ENCODE measurements at regions not wholly inside any gene's neighbourhood (a gene's known extent, or its start where the extent isn't known, plus 50 kb on each side); places are given as distances from the start of the nearest gene placed in this dataset.

DNA sequence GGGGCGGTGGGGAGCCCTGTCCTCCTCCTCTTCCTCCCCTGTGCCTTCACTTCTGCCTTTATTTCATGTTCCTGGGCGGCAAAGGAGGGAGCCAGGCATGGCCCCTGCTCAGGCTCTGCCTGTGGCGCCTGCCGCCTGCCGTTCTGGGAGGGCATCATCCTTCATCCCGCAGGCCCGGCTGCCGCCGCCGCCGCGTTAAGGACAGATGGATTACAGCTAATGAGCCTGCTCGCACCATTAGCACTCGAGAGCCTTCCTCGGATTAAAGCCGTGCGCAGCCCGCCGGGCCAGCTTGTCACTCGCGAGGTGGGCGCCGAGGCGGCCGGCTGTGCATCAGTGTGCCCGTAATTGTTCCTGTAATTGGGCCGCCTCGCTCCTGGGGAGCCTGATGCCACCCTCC, 127.7 kb upstream of the GSE1 start:
- DNase-seq (ENCODE audit: insufficient read length, low spot score) (no peak), FAIRE-seq (no peak)
- no peak for TF ChIP-seq POLR2A (IDR thresholded peaks at IDR 0.05; ENCODE audit: low read depth, low read length)
- no peak for TF ChIP-seq SPI1 (IDR thresholded peaks at IDR 0.05; ENCODE audit: low read depth, low read length)
- no peak for TF ChIP-seq PAX5 (IDR thresholded peaks at IDR 0.05; ENCODE audit: insufficient read depth, low read length, severe bottlenecking)
- TF ChIP-seq POLR2AphosphoS5 (IDR thresholded peaks at IDR 0.05; ENCODE audit: low read depth, low read length), result no peak
- TF ChIP-seq POU2F2 (IDR thresholded peaks at IDR 0.05; ENCODE audit: low read depth, low read length), result no peak
- no peak for TF ChIP-seq TAF1 (IDR thresholded peaks at IDR 0.05; ENCODE audit: low read depth, low read length)

DNA sequence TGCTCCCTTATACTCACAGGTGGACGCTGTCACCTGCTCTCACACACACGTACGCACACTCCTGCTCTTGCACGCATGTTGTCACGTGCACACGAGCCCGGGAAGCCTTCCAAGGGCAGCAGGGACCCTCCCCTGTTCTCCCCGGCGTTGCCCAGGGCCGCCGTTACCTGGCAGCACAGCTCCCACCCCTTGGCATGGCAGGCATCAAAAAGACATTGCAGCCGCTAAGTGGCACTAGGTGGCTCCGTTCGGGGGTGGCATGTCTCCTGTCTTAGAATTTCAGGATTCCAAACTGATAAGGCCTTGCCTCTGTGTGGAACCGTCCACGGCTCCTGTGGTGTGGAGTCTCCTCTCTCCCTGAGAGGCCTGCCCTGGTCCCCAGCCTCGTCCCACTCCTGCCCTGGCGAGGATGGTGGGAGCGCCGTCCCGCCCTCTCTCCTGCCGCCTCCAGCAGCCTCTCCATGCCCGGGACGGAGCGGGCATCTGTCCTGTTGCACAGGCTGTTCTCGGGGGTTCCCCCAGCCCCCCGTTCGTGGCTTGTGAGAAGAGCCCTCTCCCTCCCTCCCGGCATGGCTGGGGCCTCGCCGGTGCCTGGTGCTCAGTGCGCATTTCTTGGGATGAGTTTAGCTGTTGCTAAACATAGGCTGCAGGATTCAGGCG, 126.7 kb upstream of the GSE1 start:
- FAIRE-seq (no peak), DNase-seq (ENCODE audit: insufficient read length, low spot score) (no peak)

DNA sequence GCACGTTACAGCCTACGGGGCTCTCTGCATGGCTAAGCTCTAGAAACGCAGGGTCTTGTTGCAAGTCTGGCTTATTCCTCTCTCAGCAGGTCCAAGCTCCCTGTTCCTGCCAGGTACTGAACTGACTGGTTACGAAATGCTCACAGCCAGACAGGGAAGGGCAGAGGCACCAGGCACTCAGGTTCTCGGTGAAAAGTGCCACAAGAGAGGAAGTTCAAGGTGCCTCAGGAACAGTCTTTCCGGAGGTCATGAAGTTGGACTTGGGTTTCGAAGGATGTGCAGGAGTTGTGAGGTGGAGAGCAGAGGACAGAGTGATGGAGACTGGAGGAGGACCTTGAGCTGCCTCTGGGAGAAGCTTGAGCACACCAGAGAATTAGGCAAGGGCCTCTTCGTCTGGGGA, 124.7 kb upstream of the GSE1 start:
- DNase-seq (ENCODE audit: insufficient read length, low spot score) (no peak), FAIRE-seq (no peak)
- TF ChIP-seq SPI1 (IDR thresholded peaks at IDR 0.05; ENCODE audit: low read depth, low read length) (no peak), POLR2A (IDR thresholded peaks at IDR 0.05; ENCODE audit: low read depth, low read length) (no peak), POU2F2 (IDR thresholded peaks at IDR 0.05; ENCODE audit: low read depth, low read length) (no peak), PAX5 (IDR thresholded peaks at IDR 0.05; ENCODE audit: insufficient read depth, low read length, severe bottlenecking) (no peak), POLR2AphosphoS5 (IDR thresholded peaks at IDR 0.05; ENCODE audit: low read depth, low read length) (no peak), TAF1 (IDR thresholded peaks at IDR 0.05; ENCODE audit: low read depth, low read length) (no peak)

More for the DNA sequence above, 126.7 kb upstream of the GSE1 start:
- no peak for TF ChIP-seq POLR2A (IDR thresholded peaks at IDR 0.05; ENCODE audit: low read depth, low read length)
- no peak for TF ChIP-seq TAF1 (IDR thresholded peaks at IDR 0.05; ENCODE audit: low read depth, low read length)
- no peak for TF ChIP-seq SPI1 (IDR thresholded peaks at IDR 0.05; ENCODE audit: low read depth, low read length)
- TF ChIP-seq POU2F2 (IDR thresholded peaks at IDR 0.05; ENCODE audit: low read depth, low read length), result no peak
- no peak for TF ChIP-seq PAX5 (IDR thresholded peaks at IDR 0.05; ENCODE audit: insufficient read depth, low read length, severe bottlenecking)
- TF ChIP-seq POLR2AphosphoS5 (IDR thresholded peaks at IDR 0.05; ENCODE audit: low read depth, low read length), result no peak

DNA sequence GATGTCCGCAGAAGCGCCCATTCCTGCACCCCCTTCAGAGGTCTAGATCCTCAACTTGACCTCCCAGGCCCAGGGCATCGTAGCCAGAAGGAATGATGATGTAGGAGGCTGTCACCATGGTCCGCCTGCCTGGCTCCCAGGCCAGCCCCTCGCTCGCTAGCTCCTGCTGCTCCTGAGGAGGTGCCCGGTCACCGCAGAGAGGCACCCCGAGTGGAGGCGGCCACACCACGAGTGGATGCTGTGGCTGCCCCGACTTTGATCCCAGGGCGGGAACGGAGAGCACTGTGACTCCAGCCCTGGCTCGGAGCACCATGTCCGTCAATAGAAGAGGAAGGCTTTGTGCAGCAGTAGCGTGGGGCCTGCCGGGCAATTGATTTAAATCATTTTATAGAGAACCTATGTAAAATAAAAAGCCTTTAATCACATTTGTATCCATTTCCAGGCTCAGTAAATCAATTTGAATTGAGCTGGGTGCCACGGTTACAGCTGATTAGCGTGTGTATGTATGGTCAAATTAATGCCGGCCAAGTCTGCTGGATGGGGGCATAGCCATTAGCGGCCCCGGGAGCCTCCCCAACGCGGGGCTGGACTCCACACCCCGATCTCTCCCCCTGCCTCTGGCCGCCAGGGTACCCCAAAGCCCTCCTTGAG, 122.6 kb upstream of the GSE1 start:
- FAIRE-seq, result no peak
- TF ChIP-seq PAX5 (IDR thresholded peaks at IDR 0.05; ENCODE audit: insufficient read depth, low read length, severe bottlenecking) (no peak), TAF1 (IDR thresholded peaks at IDR 0.05; ENCODE audit: low read depth, low read length) (no peak), POLR2AphosphoS5 (IDR thresholded peaks at IDR 0.05; ENCODE audit: low read depth, low read length) (no peak), SPI1 (IDR thresholded peaks at IDR 0.05; ENCODE audit: low read depth, low read length) (no peak), POU2F2 (IDR thresholded peaks at IDR 0.05; ENCODE audit: low read depth, low read length) (no peak), POLR2A (IDR thresholded peaks at IDR 0.05; ENCODE audit: low read depth, low read length) (no peak)
- no peak for DNase-seq (ENCODE audit: insufficient read length, low spot score)

DNA sequence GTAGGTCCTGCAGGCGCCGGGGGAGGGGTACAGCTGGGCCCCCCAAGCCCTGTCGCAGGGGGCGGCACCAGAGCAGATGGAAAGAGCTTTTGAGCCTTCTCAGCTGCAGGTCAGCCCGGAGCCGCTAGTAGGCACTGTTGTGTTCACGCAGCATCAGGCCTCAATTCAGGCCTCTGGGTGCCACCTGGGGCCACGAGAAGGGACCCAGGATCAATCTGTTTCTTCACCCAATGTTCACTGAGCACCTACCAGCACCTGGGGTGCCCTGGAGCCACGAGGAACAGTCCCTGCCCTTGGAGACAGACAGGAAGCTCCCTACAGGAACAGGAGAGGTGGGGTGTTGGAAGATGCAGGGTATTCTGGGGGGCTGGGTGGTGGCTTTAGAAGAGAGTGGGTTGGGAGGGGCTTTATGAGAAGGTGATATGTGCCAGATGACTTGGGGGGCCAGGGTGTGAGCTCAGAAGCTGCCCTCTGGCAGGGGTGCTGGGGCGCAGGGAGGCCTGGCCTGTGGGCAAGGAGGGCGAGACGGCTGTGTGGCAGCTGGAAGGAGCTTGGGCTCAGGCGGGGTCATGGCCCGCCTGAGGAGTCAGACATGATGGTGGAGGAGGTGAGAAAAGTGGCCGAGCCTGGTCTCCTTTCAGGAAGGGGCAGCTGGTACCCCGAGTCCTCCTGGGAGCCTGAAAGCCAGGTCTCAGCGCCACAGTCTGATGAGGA, 121.9 kb upstream of the GSE1 start:
- FAIRE-seq (peak; percentile 60), DNase-seq (ENCODE audit: insufficient read length, low spot score) (peak; percentile 84)
- TF ChIP-seq PAX5 (IDR thresholded peaks at IDR 0.05; ENCODE audit: insufficient read depth, low read length, severe bottlenecking) (no peak), POU2F2 (IDR thresholded peaks at IDR 0.05; ENCODE audit: low read depth, low read length) (no peak), TAF1 (IDR thresholded peaks at IDR 0.05; ENCODE audit: low read depth, low read length) (no peak), SPI1 (IDR thresholded peaks at IDR 0.05; ENCODE audit: low read depth, low read length) (no peak), POLR2A (IDR thresholded peaks at IDR 0.05; ENCODE audit: low read depth, low read length) (no peak), POLR2AphosphoS5 (IDR thresholded peaks at IDR 0.05; ENCODE audit: low read depth, low read length) (no peak)

DNA sequence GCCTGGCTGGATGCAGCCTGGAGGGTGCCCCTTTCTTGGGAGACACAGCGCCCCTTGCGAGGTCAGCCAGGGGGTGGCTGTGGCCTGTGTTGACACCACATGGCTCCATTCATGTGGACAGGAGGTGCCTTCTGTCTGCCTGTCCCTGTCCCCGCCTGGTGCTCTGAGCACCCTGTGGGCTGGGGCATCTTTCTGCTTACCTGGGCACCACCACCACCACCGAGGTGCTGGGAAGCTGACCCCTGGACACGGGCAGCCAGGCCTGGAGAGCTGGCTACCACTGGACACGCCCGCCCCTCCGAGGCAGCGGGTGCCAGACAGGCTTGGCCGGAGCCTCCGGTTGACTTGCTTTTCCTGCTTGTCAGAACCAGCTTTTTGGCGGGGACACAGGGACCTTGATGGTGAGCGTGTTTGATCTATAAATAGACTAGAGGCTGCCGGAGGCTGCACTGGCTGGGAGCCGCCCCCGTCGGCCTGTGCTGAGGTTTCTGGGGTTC, 121.3 kb upstream of the GSE1 start:
- DNase-seq (ENCODE audit: insufficient read length, low spot score), result no peak
- no peak for FAIRE-seq
- TF ChIP-seq SPI1 (IDR thresholded peaks at IDR 0.05; ENCODE audit: low read depth, low read length) (no peak), POU2F2 (IDR thresholded peaks at IDR 0.05; ENCODE audit: low read depth, low read length) (no peak), PAX5 (IDR thresholded peaks at IDR 0.05; ENCODE audit: insufficient read depth, low read length, severe bottlenecking) (no peak), POLR2AphosphoS5 (IDR thresholded peaks at IDR 0.05; ENCODE audit: low read depth, low read length) (no peak), TAF1 (IDR thresholded peaks at IDR 0.05; ENCODE audit: low read depth, low read length) (no peak), POLR2A (IDR thresholded peaks at IDR 0.05; ENCODE audit: low read depth, low read length) (no peak)

DNA sequence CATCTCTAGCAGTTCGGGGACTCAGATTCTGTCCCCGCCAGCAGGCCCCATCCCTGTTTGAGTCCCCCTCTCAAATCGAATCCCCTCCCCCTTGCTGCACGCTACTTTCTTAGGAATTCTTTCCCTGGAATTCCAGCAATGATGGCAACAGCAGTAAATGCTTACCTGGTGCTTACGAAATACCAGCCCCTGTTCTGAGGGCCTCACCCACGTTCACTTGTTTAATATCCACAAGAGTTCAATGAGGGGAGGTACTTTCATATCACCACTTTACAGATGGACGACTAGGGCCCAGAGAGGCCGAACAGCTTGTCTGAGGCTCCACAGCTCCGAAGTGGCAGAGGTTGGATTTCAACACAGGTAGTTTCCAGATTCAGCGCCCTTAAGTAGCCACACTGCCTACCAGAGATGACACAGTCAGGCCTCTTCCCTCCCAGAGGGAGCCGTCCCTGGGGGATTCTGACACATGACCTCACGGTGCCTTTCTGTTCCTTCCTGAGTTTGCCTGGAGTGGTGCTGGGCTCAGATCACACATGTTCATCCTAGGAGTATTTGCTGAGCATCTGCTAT, 120.7 kb upstream of the GSE1 start:
- DNase-seq (ENCODE audit: insufficient read length, low spot score) (no peak), FAIRE-seq (no peak)
- TF ChIP-seq SPI1 (IDR thresholded peaks at IDR 0.05; ENCODE audit: low read depth, low read length), result no peak
- no peak for TF ChIP-seq PAX5 (IDR thresholded peaks at IDR 0.05; ENCODE audit: insufficient read depth, low read length, severe bottlenecking)
- TF ChIP-seq POLR2AphosphoS5 (IDR thresholded peaks at IDR 0.05; ENCODE audit: low read depth, low read length), result no peak
- TF ChIP-seq POLR2A (IDR thresholded peaks at IDR 0.05; ENCODE audit: low read depth, low read length), result no peak
- TF ChIP-seq TAF1 (IDR thresholded peaks at IDR 0.05; ENCODE audit: low read depth, low read length), result no peak
- TF ChIP-seq POU2F2 (IDR thresholded peaks at IDR 0.05; ENCODE audit: low read depth, low read length), result no peak

DNA sequence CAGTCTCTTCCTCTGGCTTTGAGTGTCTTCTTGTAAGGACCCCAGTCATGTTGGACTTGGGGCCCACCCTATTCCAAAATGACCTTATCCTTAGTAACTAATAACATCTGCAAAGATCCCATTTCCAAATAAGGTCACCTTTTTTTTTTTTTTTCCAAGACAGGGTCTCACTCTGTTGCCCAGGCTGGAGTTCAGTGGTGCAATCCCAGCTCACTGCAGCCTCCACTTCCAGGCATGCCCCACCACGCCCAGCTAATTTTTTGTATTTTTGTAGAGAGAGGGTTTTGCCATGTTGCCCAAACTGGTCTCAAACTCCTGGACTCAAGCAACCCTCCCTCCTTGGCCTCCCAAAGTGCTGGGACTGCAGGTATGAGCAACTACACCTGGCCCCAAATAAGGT, 118.8 kb upstream of the GSE1 start:
- no peak for TF ChIP-seq TAF1 (IDR thresholded peaks at IDR 0.05; ENCODE audit: low read depth, low read length)
- FAIRE-seq (no peak), DNase-seq (ENCODE audit: insufficient read length, low spot score) (no peak)

DNA sequence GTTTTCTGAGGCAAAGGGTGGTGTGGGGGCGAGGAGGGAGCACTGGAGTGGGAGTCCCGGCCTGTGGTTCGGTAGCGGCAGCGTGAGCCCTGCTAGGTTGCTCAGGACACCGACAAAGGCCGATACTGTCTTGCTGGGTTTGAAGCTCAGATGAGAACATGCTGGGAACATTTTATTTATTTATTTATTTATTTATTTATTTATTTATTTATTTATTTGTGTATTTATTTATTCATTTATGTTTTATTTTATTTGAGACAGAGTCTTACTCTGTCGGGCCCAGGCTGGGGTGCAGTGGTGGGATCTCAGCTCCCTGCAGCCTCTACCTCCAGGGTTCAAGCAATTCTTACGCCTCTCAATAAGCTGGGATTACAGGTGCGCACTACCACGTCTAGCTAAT, 117.9 kb upstream of the GSE1 start:
- DNase-seq (ENCODE audit: insufficient read length, low spot score) (no peak), FAIRE-seq (no peak)
- TF ChIP-seq PAX5 (IDR thresholded peaks at IDR 0.05; ENCODE audit: insufficient read depth, low read length, severe bottlenecking), result no peak
- TF ChIP-seq POU2F2 (IDR thresholded peaks at IDR 0.05; ENCODE audit: low read depth, low read length), result no peak
- TF ChIP-seq SPI1 (IDR thresholded peaks at IDR 0.05; ENCODE audit: low read depth, low read length), result no peak
- no peak for TF ChIP-seq TAF1 (IDR thresholded peaks at IDR 0.05; ENCODE audit: low read depth, low read length)
- TF ChIP-seq POLR2A (IDR thresholded peaks at IDR 0.05; ENCODE audit: low read depth, low read length), result no peak
- no peak for TF ChIP-seq POLR2AphosphoS5 (IDR thresholded peaks at IDR 0.05; ENCODE audit: low read depth, low read length)

Data from GM12891 (cell line).